Endothelial cell of umbilical vein (primary cell): ENCODE measurements at regions not wholly inside any gene's neighbourhood (a gene's known extent, or its start where the extent isn't known, plus 50 kb on each side); places are given as distances from the start of the nearest gene placed in this dataset.

ENCODE experiments used
- BruUV-seq: library from RNA; stranded (reverse); fragments of 400-500 nt; replicated peaks from 2 replicates; lab custom pipeline; 2021; lab: Mats Ljungman, UMichigan
- CTCF ChIA-PET: fragments of 300-600, 350-600 bp; sonication (Branson Sonifier 250); formaldehyde crosslinking; loops from one replicate; lab custom pipeline; 2021; ENCODE audit warnings: antibody characterized with exemption, inconsistent platforms; lab: Charles Lee
- POLR2A ChIA-PET: fragments of 300-600, 350-600 bp; sonication (Branson Sonifier 250); formaldehyde crosslinking; loops from one replicate; lab custom pipeline; 2021; ENCODE audit warnings: antibody characterized with exemption, inconsistent platforms; lab: Charles Lee
- DNase-seq: peaks from one replicate; pipeline ENCODE4 v3.0.0-alpha.2; 2011; ENCODE audit warnings: low read depth, low spot score
- FAIRE-seq: peaks from 2 replicates; lab custom pipeline; 2011; peaks lifted over from hg19 to GRCh38; lab: Jason Lieb, UNC
- H2AFZ ChIP-seq: 2 replicates; pipeline ENCODE4 v1.6.0; 2012; ENCODE audit warnings: low read depth, low read length, control low read depth, inconsistent platforms
- H3K27ac ChIP-seq: 2 replicates; pipeline ENCODE4 v1.5.1; 2011; ENCODE audit warnings: low read depth, mild to moderate bottlenecking, control low read depth, low read length, moderate library complexity; ENCODE audit not compliant: insufficient read depth
- H3K27me3 ChIP-seq, 2 experiments: 2 replicates each; pipeline versions ENCODE4 v1.6.0 to v1.6.1; 2011; ENCODE audit warnings: low read length in 2 of 2, mixed read lengths in 1 of 2; ENCODE audit not compliant: control insufficient read depth in 2 of 2, insufficient read depth in 2 of 2
- H3K36me3 ChIP-seq, 2 experiments: 2 replicates in 1 of 2; 3 replicates in 1 of 2; pipeline ENCODE4 v1.5.1; 2011; ENCODE audit warnings: low read length in 2 of 2, mild to moderate bottlenecking in 1 of 2, moderate library complexity in 1 of 2; ENCODE audit not compliant: control insufficient read depth in 2 of 2, insufficient read depth in 2 of 2; ENCODE audit errors: extremely low read depth in 1 of 2
- H3K4me1 ChIP-seq: 3 replicates; pipeline ENCODE4 v1.5.1; 2011; ENCODE audit warnings: mild to moderate bottlenecking, low read length; ENCODE audit not compliant: control insufficient read depth, insufficient read depth; ENCODE audit errors: extremely low read depth
- H3K4me2 ChIP-seq: 2 replicates; pipeline ENCODE4 v1.6.1; 2011; ENCODE audit warnings: low read length, control low read depth, mixed read lengths; ENCODE audit not compliant: insufficient read depth
- H3K4me3 ChIP-seq, 3 experiments: fragments of 200-600 bp in 1 of 3; sonication (generic), shearing (Covaris generic) in 1 of 3; replicated peaks in 1 of 3; 2 replicates each; pipeline ENCODE4 v1.5.1; 2011 to 2016; ENCODE audit warnings: control low read depth in 3 of 3, low read length in 3 of 3, mild to moderate bottlenecking in 2 of 3, inconsistent platforms in 1 of 3, low read depth in 1 of 3, moderate library complexity in 1 of 3; ENCODE audit not compliant: insufficient read depth in 1 of 3
- H3K79me2 ChIP-seq: 2 replicates; pipeline ENCODE4 v1.6.0; 2012; ENCODE audit warnings: low read length, inconsistent platforms; ENCODE audit not compliant: control insufficient read depth, insufficient read depth
- H3K9ac ChIP-seq: replicated peaks from 2 replicates; pipeline ENCODE3; 2011; ENCODE audit warnings: low read length, control low read depth; ENCODE audit not compliant: insufficient read depth; ENCODE audit errors: extremely low read depth
- H3K9me1 ChIP-seq: replicated peaks from 3 replicates; pipeline ENCODE4 v1.6.0; 2011; ENCODE audit warnings: mild to moderate bottlenecking, low read length; ENCODE audit not compliant: control insufficient read depth, insufficient read depth; ENCODE audit errors: extremely low read depth
- H3K9me3 ChIP-seq: replicated peaks from 2 replicates; pipeline ENCODE4 v1.5.1; 2012; ENCODE audit warnings: low read length, inconsistent platforms; ENCODE audit not compliant: control insufficient read depth, insufficient read depth
- H4K20me1 ChIP-seq: replicated peaks from 2 replicates; pipeline ENCODE3; 2011; ENCODE audit warnings: mild to moderate bottlenecking, low read length; ENCODE audit not compliant: control insufficient read depth, insufficient read depth; ENCODE audit errors: extremely low read depth
- FOS ChIP-seq: IDR thresholded peaks from 2 replicates; pipeline ENCODE4 v1.6.1; 2011; ENCODE audit warnings: mild to moderate bottlenecking, low read length, moderate library complexity, borderline replicate concordance; ENCODE audit not compliant: insufficient read depth
- GATA2 ChIP-seq: IDR thresholded peaks from 2 replicates; pipeline ENCODE4 v1.7.0; 2011; ENCODE audit warnings: low read depth, mild to moderate bottlenecking, moderate library complexity, mixed read lengths, low read length; ENCODE audit not compliant: insufficient read length, insufficient read depth
- JUN ChIP-seq: IDR thresholded peaks from 2 replicates; pipeline ENCODE4 v1.6.1; 2011; ENCODE audit warnings: borderline replicate concordance, low read depth; ENCODE audit not compliant: insufficient read length, insufficient read depth
- MYC ChIP-seq: IDR thresholded peaks from one replicate; pipeline ENCODE4 v1.6.1; 2011; ENCODE audit warnings: mild to moderate bottlenecking, low read depth, low read length
- POLR2A ChIP-seq: IDR thresholded peaks from 2 replicates; pipeline ENCODE4 v1.6.1; 2012; ENCODE audit warnings: low read depth, mild to moderate bottlenecking, control low read depth, low read length
- POLR2AphosphoS5 ChIP-seq: IDR thresholded peaks from 2 replicates; pipeline ENCODE4 v1.6.1; 2012; ENCODE audit warnings: low read depth, mild to moderate bottlenecking, control low read depth, low read length, moderate library complexity; ENCODE audit not compliant: insufficient read depth
- dilution Hi-C: fragments of 300-500 bp; cut with MboI; formaldehyde crosslinking; loops from one replicate; pipeline ENCODE4 v1.15.0; 2019; ENCODE audit warnings: low sequenced_read_pairs; ENCODE audit not compliant: extremely low pct_ligation_motif_present
- intact Hi-C: fragments of 100-400 bp; cut with micrococcal nuclease; formaldehyde crosslinking; loops from one replicate; pipeline ENCODE4 v1.10.0; 2022
- TF ChIP-seq, protein P1 (sequence below), 2 donors: IDR thresholded peaks; 1 replicate in 1 of 2; 2 replicates in 1 of 2; pipeline ENCODE4 v1.5.1; 2011; ENCODE audit warnings: low read length in 2 of 2, mild to moderate bottlenecking in 2 of 2, moderate library complexity in 2 of 2, control low read depth in 1 of 2, inconsistent platforms in 1 of 2, low read depth in 1 of 2; ENCODE audit not compliant: insufficient read depth in 1 of 2; ENCODE audit errors: extremely low read depth in 1 of 2

DNA sequence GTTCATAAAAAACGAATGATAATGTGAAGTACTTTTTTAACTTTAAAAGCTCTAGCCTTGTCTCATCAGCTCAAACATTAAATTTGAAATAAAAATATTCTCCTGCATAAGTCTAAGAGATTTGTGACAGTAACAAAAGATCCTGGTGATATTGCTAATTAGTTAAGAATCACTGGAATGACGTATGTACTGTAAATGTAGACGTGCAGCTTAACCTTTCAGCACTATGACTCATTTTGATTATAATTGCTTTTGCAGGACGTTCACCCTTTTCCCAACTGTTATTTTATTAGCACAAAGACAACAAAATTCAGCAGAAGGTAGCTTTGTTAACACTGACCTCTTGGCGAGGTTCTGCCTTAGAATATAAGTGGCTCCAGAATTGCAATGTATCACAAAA lies 68.6 kb downstream of the TENT5A start:
- ChIA-PET CTCF (no interaction called here), POLR2A (no interaction called here)
- Histone ChIP-seq H3K9ac (no peak overlapping the region), H3K79me2 (no peaks in the 10 kb centered on the region), H3K4me3 (no peak overlapping the region), H4K20me1 (no peaks in the 10 kb centered on the region), H3K9me3 (no peaks in the 10 kb centered on the region), H3K9me1 (no peaks in the 10 kb centered on the region), H3K27me3 (no peaks in the 10 kb centered on the region), H3K27ac (no peak overlapping the region), H3K4me2 (no peak overlapping the region), H3K36me3 (no peaks in the 10 kb centered on the region), H2AFZ (peak overlapping the region; percentile 35), H3K4me1 (no peaks in the 10 kb centered on the region)
- DNase-seq = peak; percentile 60
- BruUV-seq = no TSS peak
- dilution Hi-C loops = no loop called here
- intact Hi-C loops = no loop called here
- TF ChIP-seq JUN (peak; percentile 37), GATA2 (no peak)
- FAIRE-seq = peak; percentile 50

DNA sequence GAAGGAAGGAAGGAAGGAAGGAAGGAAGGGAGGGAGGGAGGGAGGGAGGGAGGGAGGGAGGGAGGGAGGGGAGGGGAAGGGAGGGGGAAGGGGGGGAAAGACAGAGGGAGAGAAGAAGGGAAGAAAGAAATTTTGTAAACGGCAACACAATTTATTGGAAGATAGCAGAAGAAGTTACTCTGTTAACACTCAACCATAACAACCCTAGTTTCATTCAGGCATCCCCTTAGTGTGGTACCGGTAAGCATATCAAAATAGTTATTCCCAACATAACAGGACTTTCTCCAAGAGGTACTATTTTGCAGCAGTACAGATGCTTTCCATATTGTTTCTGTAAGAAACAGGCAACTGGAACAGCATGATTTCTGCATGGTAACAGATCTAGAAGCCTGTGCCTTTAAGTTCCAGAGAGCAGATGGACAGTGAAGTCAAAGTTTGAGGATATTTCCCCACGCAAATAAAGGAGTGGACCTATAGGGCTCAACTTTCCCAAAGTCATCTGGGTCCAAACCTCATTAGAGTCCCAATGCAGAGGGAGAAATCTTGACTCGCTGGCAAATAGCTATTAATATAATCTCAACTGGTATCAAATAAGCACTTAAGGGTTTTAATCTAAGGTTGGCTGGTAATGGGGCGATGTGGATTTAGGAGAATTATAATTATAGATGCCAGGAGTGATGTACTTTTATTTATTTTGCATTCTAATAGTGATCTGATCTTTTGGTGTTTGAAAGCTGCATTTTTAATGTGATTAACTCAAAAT lies 69.4 kb downstream of the TENT5A start:
- Histone ChIP-seq H3K9me1 (no peaks in the 10 kb centered on the region), H3K4me1 (no peaks in the 10 kb centered on the region), H3K79me2 (no peaks in the 10 kb centered on the region), H3K9me3 (no peaks in the 10 kb centered on the region), H4K20me1 (no peaks in the 10 kb centered on the region), H3K27ac (no peak overlapping the region), H3K4me2 (no peak overlapping the region), H3K9ac (no peak overlapping the region), H3K4me3 (no peak overlapping the region), H3K36me3 (no peaks in the 10 kb centered on the region), H3K27me3 (no peaks in the 10 kb centered on the region), H2AFZ (no peak overlapping the region)
- dilution Hi-C loops (no loop called here), intact Hi-C loops (no loop called here)
- ChIA-PET CTCF (no interaction called here), POLR2A (no interaction called here)
- DNase-seq (no peak), FAIRE-seq (no peak)
- TF ChIP-seq, protein P1, sequence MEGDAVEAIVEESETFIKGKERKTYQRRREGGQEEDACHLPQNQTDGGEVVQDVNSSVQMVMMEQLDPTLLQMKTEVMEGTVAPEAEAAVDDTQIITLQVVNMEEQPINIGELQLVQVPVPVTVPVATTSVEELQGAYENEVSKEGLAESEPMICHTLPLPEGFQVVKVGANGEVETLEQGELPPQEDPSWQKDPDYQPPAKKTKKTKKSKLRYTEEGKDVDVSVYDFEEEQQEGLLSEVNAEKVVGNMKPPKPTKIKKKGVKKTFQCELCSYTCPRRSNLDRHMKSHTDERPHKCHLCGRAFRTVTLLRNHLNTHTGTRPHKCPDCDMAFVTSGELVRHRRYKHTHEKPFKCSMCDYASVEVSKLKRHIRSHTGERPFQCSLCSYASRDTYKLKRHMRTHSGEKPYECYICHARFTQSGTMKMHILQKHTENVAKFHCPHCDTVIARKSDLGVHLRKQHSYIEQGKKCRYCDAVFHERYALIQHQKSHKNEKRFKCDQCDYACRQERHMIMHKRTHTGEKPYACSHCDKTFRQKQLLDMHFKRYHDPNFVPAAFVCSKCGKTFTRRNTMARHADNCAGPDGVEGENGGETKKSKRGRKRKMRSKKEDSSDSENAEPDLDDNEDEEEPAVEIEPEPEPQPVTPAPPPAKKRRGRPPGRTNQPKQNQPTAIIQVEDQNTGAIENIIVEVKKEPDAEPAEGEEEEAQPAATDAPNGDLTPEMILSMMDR (IDR thresholded peaks at IDR 0.05; ENCODE audit: extremely low read depth in 1 of 2, insufficient read depth in 1 of 2, low read depth in 1 of 2, low read length in 2 of 2) = no peak
- TF ChIP-seq POLR2A (no peak), JUN (no peak), FOS (no peak), GATA2 (no peak), MYC (no peak), POLR2AphosphoS5 (no peak)
- BruUV-seq = no TSS peak
